Heart left ventricle (tissue), 16 donors: ENCODE measurements at regions not wholly inside any gene's neighbourhood (a gene's known extent, or its start where the extent isn't known, plus 50 kb on each side); places are given as distances from the start of the nearest gene placed in this dataset.

ENCODE experiments used
- ATAC-seq, 4 donors: fragments of 200-7000 bp; cut with Tn5 transposase; one replicate each; pipeline ENCODE4 v1.9.1; 2020 to 2022; ENCODE audit warnings: moderate library complexity in 4 of 4, mild to moderate bottlenecking in 3 of 4, moderate number of reproducible peaks in 1 of 4
- DNase-seq, 5 donors: peaks; one replicate each; pipeline ENCODE4 v3.0.0-alpha.2; 2020
- H3K27ac ChIP-seq, 12 donors: fragments of 200-600 bp; sonication (generic) in 4 of 12; one replicate each; pipeline versions ENCODE4 v1.5.0 to v1.8.0; 2016 to 2022; ENCODE audit warnings: mild to moderate bottlenecking in 2 of 12
- H3K27me3 ChIP-seq, 9 donors: fragments of 200-600 bp; sonication (generic) in 2 of 9; one replicate each; pipeline versions ENCODE4 v1.5.1 to v1.8.0; 2016 to 2022; ENCODE audit warnings: mild to moderate bottlenecking in 3 of 9
- H3K36me3 ChIP-seq, 9 donors: fragments of 200-600 bp; sonication (generic) in 2 of 9; one replicate each; pipeline versions ENCODE4 v1.5.0 to v1.8.0; 2018 to 2022; ENCODE audit warnings: mild to moderate bottlenecking in 2 of 9
- H3K4me1 ChIP-seq, 12 donors: fragments of 200-600 bp; sonication (generic) in 4 of 12; one replicate each; pipeline versions ENCODE4 v1.5.0 to v1.8.0; 2016 to 2022; ENCODE audit warnings: mild to moderate bottlenecking in 3 of 12
- H3K4me3 ChIP-seq, 12 donors: fragments of 200-600 bp; sonication (generic) in 4 of 12; one replicate each; pipeline versions ENCODE4 v1.5.0 to v1.8.0; 2017 to 2022; ENCODE audit warnings: mild to moderate bottlenecking in 9 of 12, moderate library complexity in 4 of 12
- H3K9me3 ChIP-seq, 12 donors: fragments of 200-600 bp; sonication (generic) in 4 of 12; one replicate each; pipeline versions ENCODE4 v1.5.0 to v1.8.0; 2016 to 2022; ENCODE audit warnings: mild to moderate bottlenecking in 1 of 12
- CTCF ChIP-seq, 12 donors: fragments of 200-600 bp; sonication (generic) in 4 of 12; IDR thresholded peaks; one replicate each; pipeline versions ENCODE4 v1.5.0 to v1.8.0; 2018 to 2022; ENCODE audit warnings: antibody characterized with exemption in 12 of 12, mild to moderate bottlenecking in 5 of 12
- POLR2A ChIP-seq, 2 donors: fragments of 450-650 bp; IDR thresholded peaks; one replicate each; pipeline ENCODE4 v1.6.1; 2017; ENCODE audit warnings: antibody characterized with exemption in 2 of 2, mild to moderate bottlenecking in 2 of 2, moderate library complexity in 2 of 2
- WGBS, 4 donors: extraction: QIAGEN DNeasy Blood & Tissue Kit in 2 of 4; methylation state at CpG; one replicate each; pipeline versions ENCODE4 v1.1.5 to v1.1.7; 2013 to 2018; 5-methylcytosine and 5-hydroxymethylcytosine counted together
- intact Hi-C, 10 donors: fragments of 100-400 bp; cut with DNase I; formaldehyde crosslinking; loops; one replicate each; pipeline versions ENCODE4 v1.11.1 to v1.14.2; 2022
- donor health status: ischemic (EF 13 %, LVEDD 7.1; RV severe dilation, severe dysfunction).
- donor health status: healthy with polysubstance abuse.
- donor health status: DM: no; HTN: yes; CAD: no.
- donor health status: DM: no; HTN: no; CAD: no.
- donor health status: ischemic (EF 25% LVEDD 6.9; RV normal size, moderate dysfunction).
- donor health status: ischemic (EF 25% LVEDD 5.7; RV mildly dilated, moderate dysfunction).
- donor health status: healthy.
- donor health status: DM: yes; HTN: yes; CAD: no.
- donor health status: ischemic (EF 35%, LVEDD 5.7; RV mildly dilated, moderate dysfunction).
- donor health status: nonischemic (EF 11% LVEDD 7.7; RV severe dilation, severe dysfunction).
- donor health status: DM: yes; HTN: yes; CAD: no.
- donor health status: PGD.
- donor health status: ischemic (EF 29% LVEDD 5.4; RV normal size, mild dysfunction).
- donor health status: nonischemic (EF 23%, LVEDD 6.1; RV moderate dilation, normal function).

- intact Hi-C loops = no loop called here
- Histone ChIP-seq H3K4me3 (no peak overlapping the region), H3K9me3 (no peaks in the 10 kb centered on the region), H3K27me3 (no peaks in the 10 kb centered on the region), H3K36me3 (no peaks in the 10 kb centered on the region), H3K27ac (no peak overlapping the region), H3K4me1 (no peaks in the 10 kb centered on the region)
- DNase-seq (no peak), ATAC-seq (no peak)
- TF ChIP-seq CTCF (IDR thresholded peaks at IDR 0.05) (no peak), POLR2A (IDR thresholded peaks at IDR 0.05) (no peak)
- 22 to 36% methylated on average over 1 of the region's 1 CpG; no CpG with 5 or more reads in 2 of the 4 donors for WGBS, 4 donors
Observed at GRCh38 chrY:17378326-17378725, 501.7 kb downstream of the CDY2B start.

- H3K4me1 ChIP-seq = no peaks in the 10 kb centered on the region
- TF ChIP-seq POLR2A (IDR thresholded peaks at IDR 0.05) (no peak), CTCF (IDR thresholded peaks at IDR 0.05) (no peak)
- ATAC-seq = no peak
- no peaks in the 10 kb centered on the region for H3K9me3 ChIP-seq
- no peak for DNase-seq
- no peaks in the 10 kb centered on the region for H3K36me3 ChIP-seq
- intact Hi-C loops = no loop called here
- H3K27ac ChIP-seq = no peak overlapping the region
- no peaks in the 10 kb centered on the region for H3K27me3 ChIP-seq
- no peak overlapping the region for H3K4me3 ChIP-seq
Observed at GRCh38 chrY:17368413-17368812, 511.6 kb downstream of the CDY2B start.

GRCh38 chrY:17366400-17366799 is 513.6 kb downstream of the CDY2B start:
- H3K27me3 ChIP-seq = no peaks in the 10 kb centered on the region
- no peak for TF ChIP-seq CTCF (IDR thresholded peaks at IDR 0.05)
- no peak for TF ChIP-seq POLR2A (IDR thresholded peaks at IDR 0.05)
- H3K36me3 ChIP-seq = no peaks in the 10 kb centered on the region
- H3K4me1 ChIP-seq = no peaks in the 10 kb centered on the region
- H3K9me3 ChIP-seq = no peaks in the 10 kb centered on the region
- no peak overlapping the region for H3K4me3 ChIP-seq
- ATAC-seq = no peak
- DNase-seq = no peak
- intact Hi-C loops = no loop called here
- no peak overlapping the region for H3K27ac ChIP-seq

- intact Hi-C loops = no loop called here
- WGBS, 4 donors = 51 to 60% methylated on average over 4 of the region's 4 CpGs; no CpG with 5 or more reads in 2 of the 4 donors
- ATAC-seq (no peak), DNase-seq (no peak)
- TF ChIP-seq POLR2A (IDR thresholded peaks at IDR 0.05) = no peak
- no peak for TF ChIP-seq CTCF (IDR thresholded peaks at IDR 0.05)
- Histone ChIP-seq H3K4me1 (no peaks in the 10 kb centered on the region), H3K9me3 (no peaks in the 10 kb centered on the region), H3K27ac (no peak overlapping the region), H3K36me3 (no peaks in the 10 kb centered on the region), H3K27me3 (no peaks in the 10 kb centered on the region), H3K4me3 (no peak overlapping the region)
Observed at GRCh38 chrY:17339028-17339427, 541.0 kb downstream of the CDY2B start.
